Esophagus muscularis mucosa (tissue), 3 donors: ENCODE measurements at regions not wholly inside any gene's neighbourhood (a gene's known extent, or its start where the extent isn't known, plus 50 kb on each side); places are given as distances from the start of the nearest gene placed in this dataset.

Experiments
- CTCF ChIP-seq, 3 experiments: fragments of 200-600 bp in 2 of 3; fragments of 450-650 bp in 1 of 3; sonication (generic) in 2 of 3; IDR thresholded peaks; one replicate each; pipeline ENCODE4 v1.5.1; 2017 to 2019; ENCODE audit warnings: antibody characterized with exemption in 3 of 3, mild to moderate bottlenecking in 2 of 3, moderate library complexity in 1 of 3
- POLR2A ChIP-seq: fragments of 450-650 bp; IDR thresholded peaks from one replicate; pipeline ENCODE4 v1.6.1; 2017; ENCODE audit warnings: antibody characterized with exemption, moderate library complexity, mild to moderate bottlenecking, low read depth
- POLR2AphosphoS5 ChIP-seq, 2 donors: sonication (generic); formaldehyde crosslinking; IDR thresholded peaks; one replicate each; pipeline ENCODE4 v1.6.1; 2017; ENCODE audit warnings: antibody characterized with exemption in 2 of 2

GRCh38 chr11:23542816-23543215 lies 682.5 kb upstream of the CCDC179 start:
- TF ChIP-seq POLR2AphosphoS5 (IDR thresholded peaks at IDR 0.05), result no peak
- no peak for TF ChIP-seq POLR2A
- no peak for TF ChIP-seq CTCF (IDR thresholded peaks at IDR 0.05)
